DND-41 (cell line): ENCODE measurements at regions not wholly inside any gene's neighbourhood (a gene's known extent, or its start where the extent isn't known, plus 50 kb on each side); places are given as distances from the start of the nearest gene placed in this dataset.

Experiments used
- ATAC-seq: fragments of 200-7000 bp; cut with Tn5 transposase; 3 replicates; pipeline ENCODE4 v1.9.1; 2021; ENCODE audit warnings: low read depth; ENCODE audit not compliant: insufficient read depth
- DNase-seq: peaks from one replicate; pipeline ENCODE4 v3.0.0-alpha.2; 2020
- H2AFZ ChIP-seq: 2 replicates; pipeline ENCODE4 v1.6.0; 2012; ENCODE audit warnings: low read depth, low read length
- H3K27ac ChIP-seq: 2 replicates; pipeline ENCODE4 v1.5.1; 2012; ENCODE audit warnings: low read length, inconsistent platforms
- H3K27me3 ChIP-seq: fragments of 200-600 bp; sonication (generic); 2 replicates; pipeline ENCODE4 v1.6.0; 2012; ENCODE audit warnings: low read length, mild to moderate bottlenecking, inconsistent platforms; ENCODE audit not compliant: insufficient read depth, poor library complexity
- H3K36me3 ChIP-seq: 2 replicates; pipeline ENCODE4 v1.5.1; 2012; ENCODE audit warnings: low read length, inconsistent platforms; ENCODE audit not compliant: insufficient read depth
- H3K4me1 ChIP-seq: 2 replicates; pipeline ENCODE4 v1.5.1; 2012; ENCODE audit warnings: mild to moderate bottlenecking, low read length; ENCODE audit not compliant: insufficient read depth
- H3K4me2 ChIP-seq: 2 replicates; pipeline ENCODE4 v1.6.0; 2012; ENCODE audit warnings: mild to moderate bottlenecking, moderate library complexity, low read length, inconsistent platforms; ENCODE audit not compliant: insufficient read depth
- H3K4me3 ChIP-seq, 2 experiments: fragments of 200-600 bp in 1 of 2; shearing (Covaris generic) in 1 of 2; 2 replicates each; pipeline ENCODE4 v1.5.1; 2012 to 2016; ENCODE audit warnings: inconsistent platforms in 2 of 2, low read length in 2 of 2, mild to moderate bottlenecking in 2 of 2, low read depth in 1 of 2, moderate library complexity in 1 of 2
- H3K79me2 ChIP-seq: 2 replicates; pipeline ENCODE4 v1.6.0; 2012; ENCODE audit warnings: low read length, inconsistent platforms; ENCODE audit not compliant: insufficient read depth
- H3K9ac ChIP-seq: 2 replicates; pipeline ENCODE4 v1.6.0; 2012; ENCODE audit warnings: low read depth, mild to moderate bottlenecking, inconsistent platforms, low read length, moderate library complexity
- H3K9me3 ChIP-seq: 2 replicates; pipeline ENCODE4 v1.5.1; 2012; ENCODE audit warnings: low read length, moderate library complexity, mild to moderate bottlenecking, inconsistent platforms; ENCODE audit not compliant: insufficient read depth, severe bottlenecking
- H4K20me1 ChIP-seq: 2 replicates; pipeline ENCODE4 v1.6.0; 2012; ENCODE audit warnings: low read length; ENCODE audit not compliant: insufficient read depth
- EZH2 ChIP-seq: IDR thresholded peaks from 3 replicates; pipeline ENCODE4 v1.6.1; 2012; ENCODE audit warnings: borderline replicate concordance, low read depth, mild to moderate bottlenecking, moderate library complexity, low read length, inconsistent platforms; ENCODE audit not compliant: severe bottlenecking
- TF ChIP-seq, protein P1 (sequence below): IDR thresholded peaks from 2 replicates; pipeline ENCODE4 v1.5.1; 2012; ENCODE audit warnings: borderline replicate concordance, low read length, moderate library complexity, mild to moderate bottlenecking; ENCODE audit not compliant: poor library complexity, severe bottlenecking; ENCODE audit errors: extremely low read depth

DNA sequence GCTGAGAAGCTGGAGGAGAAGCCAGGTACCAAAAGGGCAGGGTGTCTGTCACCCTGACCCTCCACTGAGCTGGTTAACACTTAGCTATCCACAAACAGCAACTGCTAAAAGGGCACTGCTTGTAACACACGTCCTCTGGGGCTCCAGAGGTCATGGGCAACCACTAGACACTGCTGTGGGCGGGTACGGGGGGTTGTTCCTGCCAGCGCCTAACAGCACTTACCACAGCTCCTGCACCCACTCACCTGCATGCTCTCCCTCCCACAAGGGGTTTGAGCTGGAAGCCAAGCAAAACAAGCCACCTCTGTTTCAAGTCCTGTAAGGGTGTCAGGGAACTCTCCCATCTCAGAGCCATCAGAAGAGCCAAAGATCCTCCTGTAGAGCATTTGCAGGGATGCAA, 407.6 kb downstream of the MFSD1 start:
- Histone ChIP-seq H3K4me3 (peak overlapping the region in 1 of 2 experiments; percentile 38; a peak in 2 of 4 replicates), H3K36me3 (no peaks in the 10 kb centered on the region), H3K27ac (peak overlapping the region; percentile 88), H3K9ac (peak overlapping the region; percentile 43), H3K27me3 (no peaks in the 10 kb centered on the region), H3K79me2 (no peaks in the 10 kb centered on the region), H3K9me3 (peaks cover 7% of the 10 kb centered on the region), H3K4me1 (peaks cover 54% of the 10 kb centered on the region), H4K20me1 (no peaks in the 10 kb centered on the region), H3K4me2 (peak overlapping the region; percentile 54), H2AFZ (peak overlapping the region; percentile 45; the same call in 1 of the 2 replicates)
- DNase-seq (peak; percentile 81), ATAC-seq (peak; percentile 89)
- no peak for TF ChIP-seq EZH2
- TF ChIP-seq, protein P1, sequence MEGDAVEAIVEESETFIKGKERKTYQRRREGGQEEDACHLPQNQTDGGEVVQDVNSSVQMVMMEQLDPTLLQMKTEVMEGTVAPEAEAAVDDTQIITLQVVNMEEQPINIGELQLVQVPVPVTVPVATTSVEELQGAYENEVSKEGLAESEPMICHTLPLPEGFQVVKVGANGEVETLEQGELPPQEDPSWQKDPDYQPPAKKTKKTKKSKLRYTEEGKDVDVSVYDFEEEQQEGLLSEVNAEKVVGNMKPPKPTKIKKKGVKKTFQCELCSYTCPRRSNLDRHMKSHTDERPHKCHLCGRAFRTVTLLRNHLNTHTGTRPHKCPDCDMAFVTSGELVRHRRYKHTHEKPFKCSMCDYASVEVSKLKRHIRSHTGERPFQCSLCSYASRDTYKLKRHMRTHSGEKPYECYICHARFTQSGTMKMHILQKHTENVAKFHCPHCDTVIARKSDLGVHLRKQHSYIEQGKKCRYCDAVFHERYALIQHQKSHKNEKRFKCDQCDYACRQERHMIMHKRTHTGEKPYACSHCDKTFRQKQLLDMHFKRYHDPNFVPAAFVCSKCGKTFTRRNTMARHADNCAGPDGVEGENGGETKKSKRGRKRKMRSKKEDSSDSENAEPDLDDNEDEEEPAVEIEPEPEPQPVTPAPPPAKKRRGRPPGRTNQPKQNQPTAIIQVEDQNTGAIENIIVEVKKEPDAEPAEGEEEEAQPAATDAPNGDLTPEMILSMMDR: no peak

DNA sequence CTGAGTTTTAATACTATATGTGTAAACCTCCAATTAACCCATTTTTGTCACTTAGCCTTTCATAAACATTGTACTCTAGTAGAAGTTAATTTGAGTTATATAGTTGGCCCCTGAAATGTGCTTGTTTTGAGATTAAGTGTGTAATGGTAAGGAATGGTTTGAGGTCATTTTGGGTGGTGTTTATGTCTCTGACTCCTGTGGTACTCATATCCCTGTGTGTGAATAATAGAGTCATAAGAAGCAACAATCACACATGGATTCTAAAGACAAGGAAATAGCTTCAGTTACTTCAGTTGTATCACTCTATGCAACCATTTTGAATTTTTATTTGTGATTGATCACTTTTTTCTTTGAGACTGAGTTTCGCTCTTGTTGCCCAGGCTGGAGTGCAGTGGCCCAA, 408.5 kb downstream of the MFSD1 start:
- Histone ChIP-seq H3K36me3 (no peaks in the 10 kb centered on the region), H3K79me2 (no peaks in the 10 kb centered on the region), H4K20me1 (no peaks in the 10 kb centered on the region), H3K27ac (peak overlapping the region; percentile 88), H2AFZ (no peak overlapping the region), H3K4me3 (no peak overlapping the region), H3K9me3 (peaks cover 7% of the 10 kb centered on the region), H3K27me3 (no peaks in the 10 kb centered on the region), H3K9ac (0 out of 2 replicates have a peak overlapping the region, but pooled peaks have one; percentile 43), H3K4me1 (peaks cover 48% of the 10 kb centered on the region), H3K4me2 (no peak overlapping the region)
- DNase-seq (no peak), ATAC-seq (no peak)
- TF ChIP-seq, protein P1: no peak
- no peak for TF ChIP-seq EZH2

DNA sequence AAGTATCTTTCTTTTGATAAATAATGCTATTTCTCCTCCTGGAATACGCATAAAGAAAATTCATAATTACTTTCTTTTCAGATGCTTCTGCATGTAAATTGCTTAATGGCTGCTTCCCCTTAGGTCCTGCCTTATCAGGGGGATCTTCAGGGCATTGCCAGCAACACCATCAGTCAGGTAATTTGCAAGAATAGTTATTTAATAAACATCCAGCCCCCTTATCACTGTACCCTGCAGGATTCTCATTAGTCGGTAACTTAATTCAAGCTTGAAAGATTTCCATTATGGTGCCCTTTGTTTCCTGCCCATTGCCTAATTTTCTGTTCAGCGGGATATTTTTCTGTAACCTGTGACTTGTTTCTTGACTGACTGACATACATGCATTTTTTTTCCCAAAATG, 414.5 kb downstream of the MFSD1 start:
- DNase-seq (no peak), ATAC-seq (no peak)
- Histone ChIP-seq H3K4me1 (no peaks in the 10 kb centered on the region), H3K4me3 (no peak overlapping the region), H3K9me3 (no peaks in the 10 kb centered on the region), H3K27me3 (no peaks in the 10 kb centered on the region), H3K79me2 (no peaks in the 10 kb centered on the region), H3K4me2 (no peak overlapping the region), H3K27ac (no peak overlapping the region), H4K20me1 (no peaks in the 10 kb centered on the region), H3K36me3 (no peaks in the 10 kb centered on the region), H3K9ac (no peak overlapping the region), H2AFZ (no peak overlapping the region)
- no peak for TF ChIP-seq EZH2
- TF ChIP-seq, protein P1: no peak

DNA sequence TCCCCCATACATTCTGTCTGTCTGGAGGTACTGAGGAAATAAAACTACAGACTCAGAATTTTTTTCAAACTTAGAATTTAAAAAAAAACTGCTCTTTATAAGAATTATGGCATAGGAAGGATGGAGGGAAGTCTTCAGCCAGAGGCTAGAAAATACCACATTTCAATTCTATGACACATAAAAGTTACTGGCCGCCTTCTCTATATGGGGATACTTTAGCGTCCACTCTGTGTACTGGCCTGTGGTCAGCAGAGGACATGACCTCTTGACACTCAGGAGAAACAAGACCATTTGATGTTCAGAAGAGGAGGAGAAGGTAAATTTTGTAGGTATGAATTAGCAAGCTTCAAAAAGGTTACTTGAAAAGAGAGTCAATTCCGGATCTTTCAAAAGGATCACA, 417.4 kb downstream of the MFSD1 start:
- Histone ChIP-seq H3K36me3 (no peaks in the 10 kb centered on the region), H3K27me3 (no peaks in the 10 kb centered on the region), H3K27ac (no peak overlapping the region), H3K4me3 (no peak overlapping the region), H3K9ac (no peak overlapping the region), H3K79me2 (no peaks in the 10 kb centered on the region), H2AFZ (no peak overlapping the region), H3K4me2 (no peak overlapping the region), H3K4me1 (no peaks in the 10 kb centered on the region), H3K9me3 (no peaks in the 10 kb centered on the region), H4K20me1 (no peaks in the 10 kb centered on the region)
- no peak for ATAC-seq
- no peak for DNase-seq
- TF ChIP-seq, protein P1: no peak
- TF ChIP-seq EZH2: no peak
